Brain microvascular endothelial cell (primary cell): ENCODE measurements at regions not wholly inside any gene's neighbourhood (a gene's known extent, or its start where the extent isn't known, plus 50 kb on each side); places are given as distances from the start of the nearest gene placed in this dataset.

Source experiments
- DNase-seq: peaks from one replicate; pipeline ENCODE4 v3.0.0-alpha.2; 2020
- H3K27ac ChIP-seq: fragments of 250-450 bp; sonication (Bioruptor Pico); 2 replicates; pipeline ENCODE4 v1.5.1; 2020; ENCODE audit warnings: mild to moderate bottlenecking, moderate library complexity
- H3K27me3 ChIP-seq: fragments of 250-450 bp; sonication (Bioruptor Pico); replicated peaks from 2 replicates; pipeline ENCODE4 v1.5.1; 2020; ENCODE audit warnings: mild to moderate bottlenecking
- H3K36me3 ChIP-seq: fragments of 250-450 bp; sonication (Bioruptor Pico); replicated peaks from 2 replicates; pipeline ENCODE4 v1.5.1; 2020; ENCODE audit warnings: mild to moderate bottlenecking
- H3K4me3 ChIP-seq: 2 replicates; pipeline ENCODE4 v1.5.1; 2011; ENCODE audit warnings: low read depth, mild to moderate bottlenecking, control low read depth, low read length, moderate library complexity
- in situ Hi-C: cut with HindIII; loops from 2 replicates; pipeline ENCODE4 v1.10.0; 2017; ENCODE audit warnings: low sequenced_read_pairs, low pct_ligation_motif_present
- TF ChIP-seq, protein P1 (sequence below): IDR thresholded peaks from 2 replicates; pipeline ENCODE4 v1.5.1; 2011; ENCODE audit warnings: low read depth, mild to moderate bottlenecking, moderate library complexity, low read length, control low read depth, inconsistent platforms; ENCODE audit errors: missing control alignments

DNA sequence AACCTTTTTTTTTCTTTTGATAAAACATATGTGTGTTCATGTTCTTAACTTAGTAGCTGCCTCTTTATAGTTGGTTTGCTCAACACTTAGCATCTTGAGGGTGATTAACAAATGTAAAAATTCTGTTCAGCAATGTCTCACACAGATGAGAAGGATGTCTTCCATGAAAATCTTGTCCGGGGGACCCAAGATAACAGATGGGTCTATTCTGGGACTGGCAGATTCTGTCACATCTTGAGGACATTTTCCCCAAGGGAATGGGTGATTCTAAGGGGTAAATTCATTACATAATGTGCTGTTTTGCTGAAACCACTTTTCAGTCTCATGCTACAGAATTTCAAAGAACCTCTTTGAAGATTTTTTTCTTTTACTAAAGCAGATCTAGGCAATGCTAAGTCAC is 342.2 kb downstream of the IGSF11 start:
- TF ChIP-seq, protein P1, sequence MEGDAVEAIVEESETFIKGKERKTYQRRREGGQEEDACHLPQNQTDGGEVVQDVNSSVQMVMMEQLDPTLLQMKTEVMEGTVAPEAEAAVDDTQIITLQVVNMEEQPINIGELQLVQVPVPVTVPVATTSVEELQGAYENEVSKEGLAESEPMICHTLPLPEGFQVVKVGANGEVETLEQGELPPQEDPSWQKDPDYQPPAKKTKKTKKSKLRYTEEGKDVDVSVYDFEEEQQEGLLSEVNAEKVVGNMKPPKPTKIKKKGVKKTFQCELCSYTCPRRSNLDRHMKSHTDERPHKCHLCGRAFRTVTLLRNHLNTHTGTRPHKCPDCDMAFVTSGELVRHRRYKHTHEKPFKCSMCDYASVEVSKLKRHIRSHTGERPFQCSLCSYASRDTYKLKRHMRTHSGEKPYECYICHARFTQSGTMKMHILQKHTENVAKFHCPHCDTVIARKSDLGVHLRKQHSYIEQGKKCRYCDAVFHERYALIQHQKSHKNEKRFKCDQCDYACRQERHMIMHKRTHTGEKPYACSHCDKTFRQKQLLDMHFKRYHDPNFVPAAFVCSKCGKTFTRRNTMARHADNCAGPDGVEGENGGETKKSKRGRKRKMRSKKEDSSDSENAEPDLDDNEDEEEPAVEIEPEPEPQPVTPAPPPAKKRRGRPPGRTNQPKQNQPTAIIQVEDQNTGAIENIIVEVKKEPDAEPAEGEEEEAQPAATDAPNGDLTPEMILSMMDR = no peak
- DNase-seq = no peak
- Histone ChIP-seq H3K36me3 (no peaks in the 10 kb centered on the region), H3K27ac (no peak overlapping the region), H3K4me3 (no peak overlapping the region), H3K27me3 (no peaks in the 10 kb centered on the region)
- in situ Hi-C loops = no loop called here

DNA sequence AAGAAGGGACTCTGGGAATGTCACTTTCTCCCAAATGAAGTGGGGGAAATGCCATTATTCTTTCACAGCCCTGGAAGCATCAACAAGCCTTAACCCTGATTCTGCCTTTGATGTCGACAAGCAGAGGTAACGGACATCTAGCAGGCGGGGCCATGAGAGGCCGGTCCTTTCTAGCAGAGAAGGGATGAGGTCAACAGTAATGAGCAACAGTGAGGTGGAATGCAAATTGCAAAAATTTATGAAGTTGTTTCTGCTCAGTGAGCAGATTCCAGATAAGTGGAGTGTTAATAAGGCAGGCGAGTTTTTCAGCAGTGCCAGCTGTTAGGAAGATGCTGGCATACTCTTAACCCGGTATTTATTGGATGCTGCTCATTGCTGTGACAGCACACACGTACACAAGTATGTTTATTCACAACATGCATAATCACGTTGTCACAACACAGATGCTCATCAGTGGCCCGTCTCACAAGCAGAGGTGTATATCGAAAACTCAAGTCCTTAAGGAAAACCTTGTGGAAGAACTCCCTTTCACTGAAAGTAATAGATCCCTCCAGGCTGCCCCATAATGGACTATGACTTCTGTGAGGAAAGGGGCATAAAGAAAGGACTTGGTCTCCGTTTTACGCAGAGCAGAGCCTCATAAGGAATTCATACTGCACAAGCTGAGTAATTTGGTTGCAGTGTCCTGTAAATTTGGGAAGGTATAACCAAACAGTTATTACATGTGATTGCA is 329.0 kb downstream of the IGSF11 start:
- Histone ChIP-seq H3K27ac (no peak overlapping the region), H3K36me3 (no peaks in the 10 kb centered on the region), H3K4me3 (no peak overlapping the region), H3K27me3 (no peaks in the 10 kb centered on the region)
- TF ChIP-seq, protein P1 = no peak
- no peak for DNase-seq
- in situ Hi-C loops = no loop called here

DNA sequence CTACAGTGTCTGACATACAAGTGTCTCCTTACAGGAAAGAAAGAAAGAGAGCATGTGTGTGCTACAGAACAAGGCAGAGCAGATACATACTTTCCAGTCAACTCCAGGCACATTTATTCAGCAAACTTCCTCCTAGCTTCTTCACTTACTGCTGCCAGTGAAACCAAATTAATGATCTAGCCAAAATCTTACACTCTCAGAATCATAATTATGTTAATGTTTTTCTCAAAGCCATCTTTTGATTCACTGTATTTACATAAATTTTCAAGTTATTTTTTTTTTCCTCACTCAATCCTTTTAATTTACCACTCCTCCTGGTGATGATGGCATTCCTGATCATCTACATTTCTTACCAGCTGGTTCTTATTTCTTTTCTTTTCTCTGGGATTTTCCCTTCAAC is 326.7 kb downstream of the IGSF11 start:
- H3K27ac ChIP-seq = no peak overlapping the region
- in situ Hi-C loops = no loop called here
- TF ChIP-seq, protein P1 = no peak
- no peak overlapping the region for H3K4me3 ChIP-seq
- no peak for DNase-seq
- no peaks in the 10 kb centered on the region for H3K36me3 ChIP-seq
- H3K27me3 ChIP-seq = no peaks in the 10 kb centered on the region

DNA sequence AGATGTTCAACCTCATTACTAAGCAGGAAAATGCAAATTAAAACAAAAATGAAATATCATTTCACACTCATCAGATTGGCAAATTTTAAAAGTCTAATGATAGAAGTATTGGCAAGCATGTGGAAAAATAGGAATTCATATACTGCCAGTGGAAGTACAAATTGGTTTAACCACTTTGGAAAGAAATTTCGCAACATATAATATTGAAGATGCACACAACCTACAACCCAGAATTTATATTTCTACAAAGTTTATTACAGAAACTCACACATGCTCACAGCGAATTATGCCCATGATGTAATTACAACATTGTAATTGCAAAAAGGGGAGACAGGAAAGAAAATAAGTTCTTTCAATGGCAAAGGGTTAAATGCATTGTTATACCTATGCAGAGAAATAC is 324.1 kb downstream of the IGSF11 start:
- in situ Hi-C loops = no loop called here
- TF ChIP-seq, protein P1 = no peak
- H3K4me3 ChIP-seq = no peak overlapping the region
- no peaks in the 10 kb centered on the region for H3K36me3 ChIP-seq
- H3K27ac ChIP-seq = no peak overlapping the region
- H3K27me3 ChIP-seq = no peaks in the 10 kb centered on the region
- no peak for DNase-seq

DNA sequence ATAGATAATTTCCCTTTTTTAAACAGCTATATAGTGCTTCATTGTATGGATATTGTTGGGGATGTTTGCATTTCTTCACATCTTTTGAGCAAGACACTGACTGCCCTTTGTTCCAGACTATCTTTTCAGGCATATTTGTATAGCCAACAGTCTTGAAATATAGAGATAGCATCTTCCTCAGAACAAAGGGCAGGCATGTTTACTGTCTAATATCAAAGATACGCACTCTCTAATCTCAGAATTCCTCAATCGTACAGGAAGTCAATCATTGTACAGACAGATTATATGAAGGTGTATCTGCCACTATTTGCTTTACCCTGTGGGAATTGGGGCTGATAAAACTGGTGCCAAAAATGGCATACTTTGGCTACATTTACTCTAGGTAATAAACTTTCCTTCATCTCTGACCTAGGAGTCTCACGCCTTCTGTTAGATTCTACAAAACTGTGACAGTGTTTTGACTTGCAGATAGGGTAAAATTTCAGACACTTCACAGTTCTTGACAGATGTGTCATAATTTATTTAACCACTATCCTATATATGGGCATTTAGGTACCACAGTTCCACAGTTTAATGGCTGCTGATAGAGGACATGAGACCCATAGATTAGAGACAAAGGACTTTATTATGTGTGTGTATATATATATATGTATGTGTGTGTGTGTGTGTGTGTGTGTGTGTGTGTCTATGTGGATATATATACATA is 321.0 kb downstream of the IGSF11 start:
- DNase-seq = no peak
- TF ChIP-seq, protein P1 = no peak
- H3K4me3 ChIP-seq = no peak overlapping the region
- H3K27ac ChIP-seq = no peak overlapping the region
- in situ Hi-C loops = no loop called here
- H3K27me3 ChIP-seq = no peaks in the 10 kb centered on the region
- H3K36me3 ChIP-seq = no peaks in the 10 kb centered on the region
